Esophagus squamous epithelium (tissue), 5 donors: ENCODE measurements at regions not wholly inside any gene's neighbourhood (a gene's known extent, or its start where the extent isn't known, plus 50 kb on each side); places are given as distances from the start of the nearest gene placed in this dataset.
"Not testable (repeated sequence)": the region's sequence is repeated elsewhere in the genome, so short reads cannot be mapped to it uniquely, and the experiment has no call there.

Experiments used
- DNase-seq: peaks from one replicate; lab custom pipeline; 2025; lab: John Stamatoyannopoulos, UW
- H3K27ac ChIP-seq, 4 donors: fragments of 200-600 bp; sonication (generic); one replicate each; pipeline ENCODE4 v1.5.1; 2016 to 2019; ENCODE audit warnings: mild to moderate bottlenecking in 1 of 4
- H3K27me3 ChIP-seq, 4 donors: fragments of 200-600 bp; sonication (generic); 1 replicate in 3 of 4; 2 replicates in 1 of 4; pipeline versions ENCODE4 v1.5.1 to v1.6.0; 2017 to 2021; ENCODE audit warnings: antibody characterized with exemption in 1 of 4
- H3K36me3 ChIP-seq, 3 donors: fragments of 200-600 bp; sonication (generic); one replicate each; pipeline ENCODE4 v1.5.1; 2016 to 2019
- H3K4me1 ChIP-seq, 3 donors: fragments of 200-600 bp; sonication (generic); one replicate each; pipeline ENCODE4 v1.5.1; 2017 to 2019
- H3K4me3 ChIP-seq, 4 donors: fragments of 200-600 bp; sonication (generic); 1 replicate in 3 of 4; 2 replicates in 1 of 4; pipeline ENCODE4 v1.5.1; 2016 to 2019; ENCODE audit warnings: mild to moderate bottlenecking in 2 of 4, moderate library complexity in 1 of 4
- H3K9me3 ChIP-seq, 3 donors: fragments of 200-600 bp; sonication (generic); one replicate each; pipeline ENCODE4 v1.5.1; 2016 to 2019
- CTCF ChIP-seq, 6 experiments: fragments of 450-650 bp in 4 of 6; fragments of 200-600 bp in 2 of 6; sonication (generic) in 2 of 6; IDR thresholded peaks; one replicate each; pipeline ENCODE4 v1.5.1; 2016 to 2019; ENCODE audit warnings: antibody characterized with exemption in 6 of 6, mild to moderate bottlenecking in 4 of 6, moderate library complexity in 4 of 6
- POLR2A ChIP-seq, 4 donors: fragments of 450-650 bp; IDR thresholded peaks; one replicate each; pipeline ENCODE4 v1.6.1; 2017; ENCODE audit warnings: antibody characterized with exemption in 4 of 4, mild to moderate bottlenecking in 4 of 4, moderate library complexity in 3 of 4
- WGBS, 2 donors: methylation state at CpG; one replicate each; pipeline ENCODE4 v1.1.5; 2018; 5-methylcytosine and 5-hydroxymethylcytosine counted together
- intact Hi-C: fragments of 100-400 bp; cut with DNase I; formaldehyde crosslinking; loops from one replicate; pipeline ENCODE4 v1.15.0; 2022
- donor health status: DM: yes; HTN: yes; CAD: no.

DNA sequence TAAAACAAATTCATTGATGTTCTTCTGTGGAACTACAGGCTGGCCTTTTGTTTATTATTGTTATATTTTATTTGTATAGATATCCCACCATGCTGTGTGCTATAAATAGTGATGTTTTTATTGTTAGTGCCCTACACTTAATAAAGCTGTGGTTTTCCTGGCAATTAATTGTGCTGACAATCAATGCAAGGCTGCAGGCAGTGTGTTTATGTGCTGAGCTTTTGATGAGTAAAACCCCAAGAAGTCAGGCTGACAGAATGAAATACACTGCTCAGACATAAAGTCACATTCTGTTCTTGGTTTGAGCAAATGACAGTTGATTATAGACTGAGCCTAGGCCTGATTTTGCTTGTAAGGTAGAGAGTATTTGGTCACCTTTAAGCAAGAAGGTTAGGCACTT lies 362.7 kb downstream of the CPS1 start:
- no peak overlapping the region for H3K4me3 ChIP-seq
- no peaks in the 10 kb centered on the region for H3K36me3 ChIP-seq
- intact Hi-C loops = no loop called here
- DNase-seq = no peak
- no peaks in the 10 kb centered on the region for H3K9me3 ChIP-seq
- TF ChIP-seq CTCF (IDR thresholded peaks at IDR 0.05) (no peak), POLR2A (IDR thresholded peaks at IDR 0.05) (no peak)
- H3K4me1 ChIP-seq = no peaks in the 10 kb centered on the region
- H3K27me3 ChIP-seq = no peaks in the 10 kb centered on the region
- H3K27ac ChIP-seq = no peak overlapping the region

DNA sequence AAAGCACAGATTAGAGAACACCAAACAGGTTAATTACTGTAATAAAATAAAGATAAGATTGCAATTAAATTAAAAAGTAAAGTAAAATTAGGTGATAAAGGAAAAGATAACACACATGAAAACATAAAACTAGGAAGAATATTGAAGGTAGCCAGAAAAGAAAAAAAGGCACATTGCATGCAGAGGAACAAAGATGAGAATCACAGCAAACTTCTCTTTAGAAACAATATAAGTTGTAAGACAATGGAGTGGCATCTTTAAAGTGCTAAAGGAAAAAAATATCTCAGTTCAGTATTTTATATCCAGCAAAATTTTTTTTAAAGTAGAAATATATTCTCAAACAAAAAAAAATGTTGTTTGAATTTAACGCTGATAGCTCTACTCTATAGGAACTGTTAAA lies 366.0 kb downstream of the CPS1 start:
- Histone ChIP-seq H3K27ac (no peak overlapping the region), H3K9me3 (no peaks in the 10 kb centered on the region), H3K27me3 (no peaks in the 10 kb centered on the region), H3K36me3 (no peaks in the 10 kb centered on the region), H3K4me1 (no peaks in the 10 kb centered on the region), H3K4me3 (no peak overlapping the region)
- intact Hi-C loops = no loop called here
- no peak for TF ChIP-seq POLR2A (IDR thresholded peaks at IDR 0.05)
- TF ChIP-seq CTCF (IDR thresholded peaks at IDR 0.05) = no peak
- WGBS, 2 donors = 90 to 97% methylated on average over 1 of the region's 1 CpG
- DNase-seq = no peak

DNA sequence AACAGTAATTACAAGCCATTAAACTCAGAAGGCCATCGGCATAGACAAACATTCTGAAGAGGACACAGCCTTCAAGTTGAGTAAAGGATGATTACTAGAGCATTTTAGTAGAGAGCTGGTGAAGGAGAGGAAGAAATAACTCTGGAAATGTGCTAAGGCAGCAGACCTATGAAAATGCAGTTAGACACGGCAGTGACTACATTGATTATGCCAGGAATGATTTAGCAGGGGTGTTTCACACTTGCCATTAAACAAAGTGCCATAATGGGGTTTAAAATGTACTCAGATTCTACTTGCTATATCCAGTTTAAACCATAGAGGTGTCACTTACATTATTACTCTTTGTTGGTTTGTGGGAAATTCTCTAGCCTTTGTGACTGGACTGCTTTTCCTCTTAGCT lies 372.3 kb downstream of the CPS1 start:
- H3K4me3 ChIP-seq = no peak overlapping the region
- H3K9me3 ChIP-seq = no peaks in the 10 kb centered on the region
- no peak overlapping the region for H3K27ac ChIP-seq
- H3K27me3 ChIP-seq = no peaks in the 10 kb centered on the region
- intact Hi-C loops = no loop called here
- TF ChIP-seq POLR2A (IDR thresholded peaks at IDR 0.05) (no peak), CTCF (IDR thresholded peaks at IDR 0.05) (no peak)
- 56 to 69% methylated on average over 2 of the region's 2 CpGs for WGBS, 2 donors
- no peaks in the 10 kb centered on the region for H3K4me1 ChIP-seq
- no peak for DNase-seq
- H3K36me3 ChIP-seq = no peaks in the 10 kb centered on the region

DNA sequence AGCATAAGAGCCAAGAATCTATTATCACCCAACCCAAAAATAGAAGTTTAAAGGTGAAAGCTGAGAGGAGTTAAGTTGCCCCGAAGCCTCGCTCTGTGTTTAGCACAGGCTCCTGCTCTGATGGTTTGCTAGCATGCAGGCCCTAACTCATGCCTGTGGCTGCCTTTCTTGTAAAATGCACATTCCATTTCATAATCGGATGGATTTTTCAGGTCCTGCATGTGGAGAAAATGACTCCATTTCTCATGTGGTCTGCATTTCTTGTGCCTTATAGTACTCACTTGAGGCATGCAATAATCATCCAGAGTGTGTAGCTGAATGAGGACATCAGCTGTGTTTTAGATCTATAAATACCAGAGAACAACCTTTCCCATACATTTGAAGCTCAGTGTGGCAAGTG lies 381.8 kb downstream of the CPS1 start:
- intact Hi-C loops = no loop called here
- no peaks in the 10 kb centered on the region for H3K9me3 ChIP-seq
- no peak for DNase-seq
- no peaks in the 10 kb centered on the region for H3K4me1 ChIP-seq
- no peak overlapping the region for H3K4me3 ChIP-seq
- no peaks in the 10 kb centered on the region for H3K27me3 ChIP-seq
- H3K36me3 ChIP-seq = no peaks in the 10 kb centered on the region
- TF ChIP-seq CTCF (IDR thresholded peaks at IDR 0.05) (no peak), POLR2A (IDR thresholded peaks at IDR 0.05) (no peak)
- no peak overlapping the region for H3K27ac ChIP-seq
- 69 to 70% methylated on average over 3 of the region's 3 CpGs for WGBS, 2 donors

DNA sequence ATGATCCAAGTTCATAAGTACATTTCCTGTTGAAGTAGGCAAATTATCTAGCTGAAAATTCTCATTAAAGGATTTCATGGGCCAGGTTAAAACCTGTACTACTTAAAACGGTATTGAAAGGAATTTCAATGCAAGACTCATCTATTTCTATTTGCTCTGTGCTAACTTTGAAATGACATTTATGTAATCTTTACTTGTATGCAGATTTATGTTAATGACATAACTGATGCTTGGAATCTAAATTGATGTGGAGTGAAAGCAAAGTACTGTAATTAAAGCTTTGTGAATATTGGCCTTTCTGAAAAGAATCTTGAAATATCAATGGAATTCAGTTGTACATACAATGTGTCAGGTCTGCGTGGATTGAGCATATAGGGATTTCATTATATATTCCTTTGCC lies 390.0 kb downstream of the CPS1 start:
- no peak for TF ChIP-seq CTCF (IDR thresholded peaks at IDR 0.05)
- no peak for TF ChIP-seq POLR2A (IDR thresholded peaks at IDR 0.05)
- no peaks in the 10 kb centered on the region for H3K36me3 ChIP-seq
- H3K4me1 ChIP-seq = no peaks in the 10 kb centered on the region
- H3K27ac ChIP-seq = no peak overlapping the region
- intact Hi-C loops = no loop called here
- no peak overlapping the region for H3K4me3 ChIP-seq
- WGBS, 2 donors = 49 to 57% methylated on average over 2 of the region's 2 CpGs
- no peaks in the 10 kb centered on the region for H3K27me3 ChIP-seq
- H3K9me3 ChIP-seq = no peaks in the 10 kb centered on the region
- DNase-seq = no peak

- intact Hi-C loops, H3K4me1 ChIP-seq, H3K27me3 ChIP-seq, DNase-seq, H3K4me3 ChIP-seq, H3K27ac ChIP-seq, H3K9me3 ChIP-seq, H3K36me3 ChIP-seq: not testable (repeated sequence)
- WGBS, 2 donors = no CpG with 5 or more reads among the region's 41 CpGs
These were observed 394.1 kb downstream of the CPS1 start for GRCh38 chr2:210950434-210951060.
